Glutamatergic neuron (in vitro differentiated cells): ENCODE measurements at regions not wholly inside any gene's neighbourhood (a gene's known extent, or its start where the extent isn't known, plus 50 kb on each side); places are given as distances from the start of the nearest gene placed in this dataset.

Experiments
- DNase-seq: peaks from one replicate; pipeline ENCODE4 v3.0.0; 2022
- H3K27ac Mint-ChIP-seq: one replicate; pipeline ENCODE4 v1.8.0; 2020; ENCODE audit warnings: mild to moderate bottlenecking, mixed read lengths, inconsistent platforms; ENCODE audit not compliant: unreplicated experiment
- H3K27me3 Mint-ChIP-seq: one replicate; pipeline ENCODE4 v1.8.0; 2020; ENCODE audit warnings: mild to moderate bottlenecking, moderate library complexity, mixed read lengths, inconsistent platforms; ENCODE audit not compliant: unreplicated experiment
- H3K36me3 Mint-ChIP-seq: one replicate; pipeline ENCODE4 v1.8.0; 2020; ENCODE audit warnings: mild to moderate bottlenecking, mixed read lengths, inconsistent platforms; ENCODE audit not compliant: unreplicated experiment
- H3K4me1 Mint-ChIP-seq: one replicate; pipeline ENCODE4 v1.8.0; 2020; ENCODE audit warnings: mild to moderate bottlenecking, low read depth, mixed read lengths, inconsistent platforms; ENCODE audit not compliant: unreplicated experiment
- H3K4me3 Mint-ChIP-seq: one replicate; pipeline ENCODE4 v1.8.0; 2020; ENCODE audit warnings: mild to moderate bottlenecking, mixed read lengths, inconsistent platforms; ENCODE audit not compliant: unreplicated experiment
- H3K9me3 Mint-ChIP-seq: one replicate; pipeline ENCODE4 v1.8.0; 2020; ENCODE audit warnings: mild to moderate bottlenecking, moderate library complexity, mixed read lengths, inconsistent platforms; ENCODE audit not compliant: unreplicated experiment
- TF ChIP-seq, protein P1 (sequence below): fragments of 200-600 bp; sonication (generic); IDR thresholded peaks from one replicate; pipeline ENCODE4 v1.5.0; 2021; ENCODE audit not compliant: partially characterized antibody, unreplicated experiment

DNA sequence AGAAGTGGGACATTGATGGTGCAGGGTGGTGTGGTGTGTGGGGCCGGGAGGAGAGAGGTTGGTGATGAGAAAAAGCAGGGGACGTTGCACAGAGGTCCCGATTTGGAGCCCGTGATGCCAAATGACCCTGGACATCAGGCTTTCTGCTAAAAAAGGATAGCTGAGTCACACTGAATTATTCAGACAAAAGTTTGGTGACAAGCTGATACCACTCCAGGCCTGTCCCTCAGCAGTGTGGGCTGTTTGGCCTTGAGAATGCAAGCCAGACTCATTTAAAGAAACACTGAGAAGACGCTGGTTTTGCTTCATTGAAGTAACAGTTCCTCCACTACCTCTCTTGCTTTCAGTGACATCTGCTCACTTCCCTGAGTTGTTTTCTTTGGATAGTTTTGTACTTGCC, 262.1 kb upstream of the PWP1 start:
- no peak for DNase-seq
- Mint-ChIP-seq H3K36me3 (peaks cover 9% of the 10 kb centered on the region), H3K4me3 (no peak overlapping the region), H3K4me1 (peaks cover 2% of the 10 kb centered on the region), H3K27me3 (peaks cover 2% of the 10 kb centered on the region), H3K27ac (no peak overlapping the region), H3K9me3 (peaks cover 12% of the 10 kb centered on the region)
- TF ChIP-seq, protein P1, sequence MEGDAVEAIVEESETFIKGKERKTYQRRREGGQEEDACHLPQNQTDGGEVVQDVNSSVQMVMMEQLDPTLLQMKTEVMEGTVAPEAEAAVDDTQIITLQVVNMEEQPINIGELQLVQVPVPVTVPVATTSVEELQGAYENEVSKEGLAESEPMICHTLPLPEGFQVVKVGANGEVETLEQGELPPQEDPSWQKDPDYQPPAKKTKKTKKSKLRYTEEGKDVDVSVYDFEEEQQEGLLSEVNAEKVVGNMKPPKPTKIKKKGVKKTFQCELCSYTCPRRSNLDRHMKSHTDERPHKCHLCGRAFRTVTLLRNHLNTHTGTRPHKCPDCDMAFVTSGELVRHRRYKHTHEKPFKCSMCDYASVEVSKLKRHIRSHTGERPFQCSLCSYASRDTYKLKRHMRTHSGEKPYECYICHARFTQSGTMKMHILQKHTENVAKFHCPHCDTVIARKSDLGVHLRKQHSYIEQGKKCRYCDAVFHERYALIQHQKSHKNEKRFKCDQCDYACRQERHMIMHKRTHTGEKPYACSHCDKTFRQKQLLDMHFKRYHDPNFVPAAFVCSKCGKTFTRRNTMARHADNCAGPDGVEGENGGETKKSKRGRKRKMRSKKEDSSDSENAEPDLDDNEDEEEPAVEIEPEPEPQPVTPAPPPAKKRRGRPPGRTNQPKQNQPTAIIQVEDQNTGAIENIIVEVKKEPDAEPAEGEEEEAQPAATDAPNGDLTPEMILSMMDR = no peak

DNA sequence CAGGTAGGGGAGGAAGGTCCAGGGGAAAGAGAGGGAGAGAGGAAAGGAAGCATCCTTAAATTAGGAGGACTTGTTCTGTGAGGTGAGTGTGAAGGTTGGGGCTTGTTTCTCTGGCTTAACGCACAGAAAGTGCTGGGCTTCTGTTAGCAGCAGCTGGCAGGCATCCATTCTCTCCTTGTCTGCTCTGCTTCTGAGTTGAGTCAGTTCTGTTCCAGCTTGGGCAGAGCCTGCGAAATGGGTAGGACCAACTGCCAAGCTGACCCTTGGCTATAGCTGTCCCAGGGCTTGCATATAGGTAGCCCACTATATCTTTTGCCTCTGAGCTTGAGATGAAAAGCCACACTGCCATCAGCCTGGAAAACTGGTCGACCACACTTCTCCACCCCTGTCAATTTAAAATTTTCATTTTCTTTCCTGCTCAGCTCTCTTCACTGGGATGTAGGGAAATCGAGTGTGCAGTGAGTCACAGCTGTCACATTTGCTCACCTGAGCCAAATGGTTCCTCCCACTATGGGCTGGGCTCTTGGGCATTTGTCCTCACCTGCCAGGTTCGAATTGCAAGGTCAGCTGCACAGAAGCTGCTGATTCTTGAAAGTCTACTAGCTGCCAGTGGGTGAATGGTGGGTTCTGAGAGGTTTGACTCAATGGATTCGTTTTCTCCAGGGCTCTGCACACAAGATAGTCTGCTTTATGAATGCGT, 256.4 kb upstream of the PWP1 start:
- H3K27ac Mint-ChIP-seq = no peak overlapping the region
- no peak overlapping the region for H3K4me3 Mint-ChIP-seq
- DNase-seq = no peak
- H3K36me3 Mint-ChIP-seq = peaks cover 9% of the 10 kb centered on the region
- TF ChIP-seq, protein P1 = no peak
- peaks cover 1% of the 10 kb centered on the region for H3K27me3 Mint-ChIP-seq
- peaks cover 4% of the 10 kb centered on the region for H3K9me3 Mint-ChIP-seq
- H3K4me1 Mint-ChIP-seq = no peaks in the 10 kb centered on the region

DNA sequence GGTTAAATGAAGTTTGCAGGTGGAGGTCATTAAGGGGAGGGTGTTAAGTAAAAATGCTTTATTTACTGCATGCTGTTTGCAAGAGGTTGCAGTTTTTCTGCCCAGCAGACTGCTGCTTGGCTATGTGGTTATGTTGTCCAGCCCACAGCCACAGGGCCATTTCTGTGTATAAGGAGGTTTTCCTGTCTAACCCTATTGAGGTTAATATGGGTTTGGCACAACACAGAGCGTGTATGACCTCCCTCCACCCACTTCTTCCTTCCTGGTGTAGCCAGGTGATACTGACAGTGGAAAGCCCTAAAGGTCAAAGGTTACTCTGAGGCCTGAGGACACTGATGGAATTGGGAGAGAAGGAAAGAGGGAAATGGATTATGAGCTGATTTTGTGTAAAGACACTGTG, 253.7 kb upstream of the PWP1 start:
- no peak for DNase-seq
- Mint-ChIP-seq H3K4me1 (no peaks in the 10 kb centered on the region), H3K27ac (no peak overlapping the region), H3K27me3 (peaks cover 1% of the 10 kb centered on the region), H3K9me3 (peaks cover 1% of the 10 kb centered on the region), H3K4me3 (no peak overlapping the region), H3K36me3 (peaks cover 9% of the 10 kb centered on the region)
- TF ChIP-seq, protein P1 = no peak

DNA sequence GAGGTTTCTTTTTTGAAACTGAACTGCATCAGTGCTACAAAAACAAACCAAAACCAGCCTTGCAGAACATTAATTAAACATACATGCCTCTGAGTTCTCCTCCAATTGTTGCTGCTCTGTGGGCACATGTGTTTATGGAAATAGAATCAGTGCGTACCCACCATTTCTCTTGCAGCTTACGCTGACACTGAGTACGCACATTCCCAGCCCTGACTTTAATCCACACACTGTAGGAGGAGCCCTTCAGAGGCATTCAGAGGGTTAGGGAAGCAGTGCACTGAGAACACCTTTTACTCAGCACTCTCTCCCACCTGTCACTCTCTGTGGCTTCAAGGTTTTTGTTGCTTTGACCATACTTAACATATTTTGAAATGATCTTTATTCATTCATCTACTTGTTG, 250.5 kb upstream of the PWP1 start:
- H3K36me3 Mint-ChIP-seq = no peaks in the 10 kb centered on the region
- no peak overlapping the region for H3K4me3 Mint-ChIP-seq
- no peak overlapping the region for H3K27ac Mint-ChIP-seq
- H3K27me3 Mint-ChIP-seq = peaks cover 1% of the 10 kb centered on the region
- TF ChIP-seq, protein P1 = no peak
- peaks cover 1% of the 10 kb centered on the region for H3K9me3 Mint-ChIP-seq
- H3K4me1 Mint-ChIP-seq = peaks cover 3% of the 10 kb centered on the region
- DNase-seq = no peak

DNA sequence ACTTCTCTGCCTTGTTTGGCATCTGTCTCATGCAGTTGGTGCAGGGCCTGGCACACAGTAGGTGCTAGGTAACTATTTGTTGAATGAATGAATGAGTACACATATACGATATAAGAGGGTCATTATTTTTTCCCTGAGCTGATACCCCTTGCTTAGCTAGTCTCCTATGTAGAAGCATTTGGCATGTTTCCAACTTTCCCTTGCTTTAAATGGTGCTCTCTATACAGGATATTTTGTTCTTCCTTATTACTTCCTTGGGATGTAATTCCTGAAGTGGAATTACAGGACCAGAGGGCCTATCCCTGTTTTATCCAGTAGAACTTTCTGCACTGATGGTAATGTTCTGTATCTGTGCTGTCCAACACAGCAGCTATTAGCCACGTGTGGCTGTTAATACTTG, 250.1 kb upstream of the PWP1 start:
- H3K27me3 Mint-ChIP-seq = peaks cover 5% of the 10 kb centered on the region
- no peak overlapping the region for H3K4me3 Mint-ChIP-seq
- H3K36me3 Mint-ChIP-seq = no peaks in the 10 kb centered on the region
- H3K9me3 Mint-ChIP-seq = peaks cover 2% of the 10 kb centered on the region
- no peak for DNase-seq
- H3K4me1 Mint-ChIP-seq = peaks cover 3% of the 10 kb centered on the region
- H3K27ac Mint-ChIP-seq = no peak overlapping the region
- TF ChIP-seq, protein P1 = no peak
